ENCODE measurements at regions not wholly inside any gene's neighbourhood (a gene's known extent, or its start where the extent isn't known, plus 50 kb on each side); places are given as distances from the start of the nearest gene placed in this dataset.

GRCh38 chr1:17982197-17982596 is 125.4 kb upstream of the IGSF21 start:
- DNase-seq = no peak

DNA sequence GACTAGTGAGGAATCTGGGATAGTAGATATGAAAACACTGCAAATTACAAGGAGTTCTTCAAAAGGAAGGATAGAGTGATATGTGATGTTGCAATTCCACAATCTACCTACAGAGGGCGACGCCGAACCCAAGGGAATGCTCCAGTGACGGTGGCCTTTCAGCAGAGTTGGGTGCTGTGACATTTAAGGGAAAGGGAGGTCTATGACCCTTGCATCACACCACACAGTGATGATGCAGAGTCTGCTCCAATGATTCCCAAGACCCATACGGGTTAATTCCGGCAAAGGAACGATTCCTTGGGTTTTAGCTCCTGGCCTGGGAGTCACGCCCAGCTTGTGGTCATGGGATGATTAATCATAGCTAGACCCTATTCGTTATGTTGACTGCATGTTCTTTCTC is 123.0 kb upstream of the IGSF21 start:
- DNase-seq = no peak

- DNase-seq = no peak
Measured at GRCh38 chr1:17986156-17986555, 121.4 kb upstream of the IGSF21 start.

DNA sequence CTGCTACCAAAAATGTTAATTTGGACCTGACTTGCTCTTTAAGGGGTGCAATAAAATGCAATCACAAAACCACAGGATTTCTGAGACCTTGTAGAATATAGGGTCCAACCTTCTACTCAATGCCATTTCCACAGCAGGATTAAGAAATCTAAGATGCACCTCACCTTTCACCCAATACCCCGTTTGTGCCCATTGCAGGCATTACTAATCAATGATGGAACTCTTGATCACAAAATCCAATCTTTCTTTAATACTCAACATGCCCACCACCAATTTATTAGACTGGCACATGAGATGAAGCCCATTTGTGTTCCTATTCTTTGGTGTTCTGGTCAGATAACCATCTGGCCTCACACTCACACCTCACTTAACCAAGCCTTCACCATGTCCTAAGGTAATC is 117.2 kb upstream of the IGSF21 start:
- DNase-seq = no peak

DNA sequence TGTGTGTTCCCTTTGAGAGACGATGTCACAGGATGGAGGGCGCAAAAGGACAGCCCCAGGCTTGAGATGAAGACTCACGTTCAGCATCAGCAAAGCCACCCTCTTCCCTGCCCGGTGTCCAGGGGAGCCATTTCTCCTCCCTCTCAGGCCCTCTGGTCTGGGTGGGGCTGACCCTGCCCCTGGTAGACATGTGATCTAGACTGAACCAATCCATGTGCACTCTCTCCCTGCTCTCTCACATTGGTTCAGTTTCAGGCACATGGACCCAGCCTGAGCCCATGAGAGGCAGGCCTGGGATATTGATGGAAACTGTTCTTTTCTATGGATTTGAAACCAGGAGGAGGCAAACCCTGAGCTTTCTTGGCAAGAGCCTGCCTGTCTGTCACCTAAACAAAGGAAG is 115.6 kb upstream of the IGSF21 start:
- DNase-seq = no peak

DNA sequence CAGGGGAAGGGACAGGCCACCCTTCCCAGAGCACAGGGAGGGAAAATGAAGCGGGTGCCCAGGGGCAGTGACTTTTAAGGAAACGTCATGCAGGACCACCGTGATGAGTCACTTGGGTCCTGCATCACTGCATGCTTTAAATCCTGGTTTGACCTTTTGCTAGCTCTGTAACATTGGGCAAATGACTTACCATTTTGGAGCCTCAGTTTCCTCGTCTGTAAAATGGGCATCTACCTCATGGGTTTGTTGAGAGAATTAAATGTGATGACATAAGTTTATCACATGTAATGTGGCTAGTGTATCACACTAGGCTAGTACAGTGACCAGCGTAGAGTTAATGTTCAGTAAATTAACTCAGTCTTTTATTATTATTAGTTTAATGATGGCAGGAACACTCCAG is 114.8 kb upstream of the IGSF21 start:
- no peak for DNase-seq

- no peak for DNase-seq
Measured at GRCh38 chr1:17994046-17994445, 113.6 kb upstream of the IGSF21 start.

GRCh38 chr1:17995480-17995879 is 112.1 kb upstream of the IGSF21 start:
- DNase-seq = no peak

- DNase-seq = no peak
Measured at GRCh38 chr1:17998889-17999288, 108.7 kb upstream of the IGSF21 start.

DNA sequence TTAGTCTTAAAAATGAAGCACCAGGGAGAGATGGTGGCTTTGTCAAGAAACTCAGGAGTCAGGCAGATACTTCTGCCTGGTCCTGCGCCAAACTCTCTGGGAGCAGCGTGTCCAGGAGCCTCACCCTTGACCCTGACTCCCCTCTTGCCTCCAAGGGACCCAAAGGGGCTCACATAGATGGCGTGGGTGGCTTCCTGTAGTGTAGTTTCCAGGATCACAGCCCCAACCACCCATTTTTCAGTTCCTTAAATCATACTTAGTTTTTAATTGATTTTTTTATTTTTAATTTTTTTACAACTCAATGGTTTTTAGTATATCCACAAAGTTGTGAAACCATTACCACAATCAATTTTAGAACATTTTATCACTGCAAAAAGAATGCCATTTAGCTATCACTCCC is 107.7 kb upstream of the IGSF21 start:
- DNase-seq = no peak

DNA sequence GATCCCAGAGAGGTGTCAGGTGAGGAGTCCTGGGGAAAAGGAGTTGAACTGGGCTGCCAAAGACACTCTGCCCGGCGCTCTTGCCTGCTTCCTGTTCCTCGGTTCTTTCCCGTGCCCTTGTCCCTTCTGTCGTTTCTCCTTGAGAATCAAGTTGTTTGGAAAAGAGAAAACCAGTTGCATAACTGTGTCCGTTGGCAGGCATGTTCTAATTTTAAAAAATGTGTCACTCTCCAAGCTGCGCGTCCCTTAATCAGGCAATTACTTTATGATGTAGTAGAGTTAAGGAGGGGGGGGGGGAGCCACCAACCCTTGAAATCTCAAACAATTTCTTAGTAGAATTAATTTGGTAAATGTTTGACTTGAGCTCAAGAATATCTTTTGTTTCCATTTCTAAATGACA is 105.9 kb upstream of the IGSF21 start:
- no peak for DNase-seq

GRCh38 chr1:18004278-18004677 is 103.3 kb upstream of the IGSF21 start:
- no peak for DNase-seq

- DNase-seq = no peak
Measured at GRCh38 chr1:18005238-18005637, 102.4 kb upstream of the IGSF21 start.

DNA sequence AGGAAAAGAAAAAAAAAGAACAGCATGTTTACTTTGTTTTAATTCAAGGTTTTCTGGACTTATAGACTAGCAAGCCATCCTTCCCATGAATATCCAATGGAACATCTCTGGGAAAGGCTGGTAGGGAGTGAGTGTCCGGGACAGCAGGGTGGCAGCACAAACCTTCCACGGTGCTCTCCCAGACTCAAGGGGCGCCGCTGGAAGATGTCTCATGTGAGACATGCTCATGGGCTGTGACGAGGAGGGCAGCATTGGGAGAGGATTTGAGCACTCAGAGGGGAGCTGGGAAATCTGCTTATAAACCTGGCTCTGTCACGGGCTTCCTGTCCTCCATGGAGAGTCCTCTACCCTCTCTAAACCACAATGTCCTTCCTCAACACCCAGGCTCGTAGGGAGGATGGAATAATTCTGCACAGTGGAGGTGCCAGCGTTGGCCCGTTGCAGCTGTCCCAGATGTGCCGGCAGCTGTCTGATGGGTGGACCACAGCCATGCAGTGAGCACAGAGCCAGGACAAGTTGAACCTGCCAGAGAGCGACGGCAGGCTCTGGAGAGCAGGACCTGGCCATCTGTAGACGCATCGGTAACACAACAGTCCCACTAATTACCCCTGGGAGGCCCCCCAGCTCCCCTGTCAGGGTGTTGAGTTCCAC is 100.1 kb upstream of the IGSF21 start:
- DNase-seq = no peak

DNA sequence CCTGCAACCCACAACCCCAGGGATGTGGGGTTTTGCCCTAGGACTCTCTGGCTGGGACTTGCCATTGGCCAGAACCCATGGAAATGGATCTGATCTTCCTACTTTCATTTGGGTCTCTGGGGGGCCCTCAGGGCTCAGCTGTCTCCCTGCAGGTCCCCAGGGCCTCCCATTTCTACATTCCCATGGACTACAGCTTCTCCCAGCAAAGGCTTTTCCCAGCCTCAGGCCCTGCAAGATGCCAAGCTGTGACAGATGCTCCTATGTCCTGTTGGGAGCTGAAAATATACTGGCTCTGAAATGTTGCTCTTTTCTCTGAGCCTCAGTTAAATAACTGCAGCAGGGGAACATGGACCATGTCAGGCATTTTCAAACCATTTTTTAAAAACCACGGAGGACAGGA is 99.5 kb upstream of the IGSF21 start:
- no peak for DNase-seq

DNA sequence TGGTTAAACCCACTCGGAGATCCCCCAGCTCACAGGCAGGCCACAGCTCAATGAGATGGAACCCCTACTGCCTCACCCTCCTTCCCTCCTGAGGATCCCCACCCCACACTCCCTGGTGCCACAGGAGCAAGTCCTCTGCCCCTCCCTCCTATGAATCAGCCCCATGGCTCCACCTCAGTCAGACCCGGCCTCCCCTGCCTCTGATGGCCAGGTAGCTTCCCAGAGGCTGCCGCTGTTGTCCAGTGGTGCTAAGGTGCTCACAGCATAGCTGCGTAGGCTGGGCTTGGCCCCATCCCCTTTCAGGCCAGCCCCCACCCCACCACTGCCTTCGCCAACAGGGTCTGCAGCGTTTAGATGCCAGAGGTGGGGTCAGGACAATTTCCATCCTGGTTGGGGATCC is 98.5 kb upstream of the IGSF21 start:
- DNase-seq = no peak

DNA sequence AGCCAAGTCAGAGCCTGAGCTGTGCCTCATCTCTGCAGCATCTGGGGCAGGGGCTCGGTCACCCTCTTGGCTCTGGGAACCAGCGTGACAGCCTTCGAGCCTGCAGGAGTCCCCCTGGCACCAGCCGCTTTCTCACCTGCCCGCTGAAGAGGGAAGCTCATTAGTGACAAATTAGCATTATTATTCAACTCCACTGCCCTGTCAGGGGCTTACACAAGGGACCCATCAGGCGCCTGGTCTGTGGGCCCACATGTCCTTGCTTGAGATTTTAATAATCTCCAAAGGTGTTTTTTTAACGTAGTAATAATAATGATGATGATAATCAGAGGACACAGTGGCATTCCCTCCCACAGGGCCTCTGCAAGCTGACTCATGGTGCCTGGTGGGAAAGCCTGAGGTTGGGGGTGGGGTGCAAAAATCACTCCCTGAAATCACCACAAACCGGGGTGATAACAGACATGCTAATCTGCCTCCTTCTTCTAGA is 98.1 kb upstream of the IGSF21 start:
- no peak for DNase-seq

DNA sequence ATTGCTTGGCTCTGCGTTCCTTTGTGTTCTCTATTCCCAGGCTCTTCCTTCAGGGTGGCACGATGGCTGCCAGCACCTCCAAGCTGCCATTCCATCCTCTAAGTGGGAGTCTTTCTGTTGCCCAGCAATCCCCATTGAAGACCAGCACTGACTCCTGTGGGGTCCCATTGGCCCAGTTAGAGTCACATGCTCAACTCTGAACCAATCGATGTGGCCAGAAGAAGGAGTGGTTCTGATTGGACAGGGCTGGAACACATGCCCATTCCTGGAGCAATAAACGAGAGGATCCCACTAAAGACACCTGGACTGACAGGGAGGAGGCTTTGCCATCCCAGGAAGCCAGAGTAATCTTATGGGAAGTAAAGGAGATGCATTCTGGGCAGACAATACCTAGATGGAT is 97.2 kb upstream of the IGSF21 start:
- DNase-seq = no peak

DNA sequence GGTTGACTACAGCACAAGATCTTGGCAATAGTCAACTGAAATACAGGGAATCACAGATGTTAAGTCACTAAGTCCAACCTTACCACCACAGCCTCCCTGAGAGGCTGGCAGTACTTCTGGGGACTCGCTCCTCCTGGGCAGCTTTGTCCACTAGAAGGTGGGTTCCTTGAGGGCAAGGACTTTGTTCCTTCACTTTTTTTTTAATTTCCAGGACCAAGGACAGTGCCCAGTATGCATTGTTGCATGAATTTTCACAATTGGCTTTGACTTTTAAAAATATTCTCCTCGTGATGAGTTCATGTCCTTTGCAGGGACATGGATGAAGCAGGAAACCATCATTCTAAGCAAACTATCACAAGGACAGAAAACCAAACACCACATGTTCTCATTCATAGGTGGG is 96.7 kb upstream of the IGSF21 start:
- no peak for DNase-seq

- DNase-seq = no peak
Measured at GRCh38 chr1:18011703-18012102, 95.9 kb upstream of the IGSF21 start.

DNA sequence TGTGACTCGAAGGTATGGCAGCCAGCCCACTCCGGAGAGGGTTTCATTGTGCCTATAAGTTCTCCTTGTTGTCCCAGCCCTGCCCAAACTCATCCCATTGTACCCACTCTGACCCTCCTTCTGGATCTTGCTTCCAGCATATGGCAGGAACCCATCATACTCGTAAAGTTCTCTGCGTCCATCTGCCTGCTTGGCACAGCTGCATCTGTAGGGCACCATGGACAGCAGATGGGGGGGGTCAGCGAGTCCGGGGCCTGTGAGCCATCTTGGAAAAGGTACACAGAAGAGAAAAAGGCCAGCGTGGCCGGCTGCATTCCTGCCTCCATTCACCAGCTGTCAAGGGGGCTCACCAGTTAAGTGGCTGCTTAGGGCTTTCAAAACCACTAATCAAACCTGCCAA is 94.9 kb upstream of the IGSF21 start:
- DNase-seq = no peak

DNA sequence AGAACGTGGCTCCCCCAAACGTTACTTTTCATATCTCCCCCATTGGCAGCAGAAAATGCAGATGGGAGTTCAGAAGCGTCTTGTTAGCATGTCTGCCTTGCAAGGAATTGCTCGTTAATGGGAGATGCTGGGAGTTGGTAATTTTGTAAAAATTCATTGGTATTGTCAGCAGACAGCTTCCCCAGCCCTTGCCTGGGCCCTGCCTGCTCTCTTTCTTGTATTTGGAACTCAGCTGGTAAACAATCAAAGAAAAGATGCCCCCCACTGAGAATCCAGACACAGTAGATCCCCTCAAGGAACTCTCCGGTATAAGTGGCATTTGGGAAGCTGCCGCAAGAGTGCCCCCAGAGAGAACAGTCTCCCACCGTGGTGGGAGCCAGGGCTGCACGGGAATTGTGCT is 94.4 kb upstream of the IGSF21 start:
- no peak for DNase-seq

DNA sequence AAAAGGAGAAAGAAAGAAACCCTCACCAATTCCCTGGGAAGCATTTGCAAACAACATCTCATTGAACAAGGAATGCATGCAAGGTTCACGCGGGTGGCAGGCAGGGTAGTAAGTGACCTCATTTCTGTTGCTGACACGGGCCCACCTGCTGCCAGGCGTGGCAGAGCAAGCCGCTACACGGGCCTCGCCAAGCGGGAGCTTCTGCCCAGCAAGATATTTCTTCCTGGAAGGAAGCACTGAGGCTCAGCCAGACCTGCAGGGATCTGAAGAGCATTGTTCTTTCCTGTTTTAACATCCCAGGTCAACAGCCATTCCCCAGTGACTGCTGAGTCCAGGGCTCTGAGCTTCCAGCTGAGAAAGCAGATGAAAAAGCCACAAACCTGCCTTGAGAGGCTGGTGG is 91.9 kb upstream of the IGSF21 start:
- no peak for DNase-seq

DNA sequence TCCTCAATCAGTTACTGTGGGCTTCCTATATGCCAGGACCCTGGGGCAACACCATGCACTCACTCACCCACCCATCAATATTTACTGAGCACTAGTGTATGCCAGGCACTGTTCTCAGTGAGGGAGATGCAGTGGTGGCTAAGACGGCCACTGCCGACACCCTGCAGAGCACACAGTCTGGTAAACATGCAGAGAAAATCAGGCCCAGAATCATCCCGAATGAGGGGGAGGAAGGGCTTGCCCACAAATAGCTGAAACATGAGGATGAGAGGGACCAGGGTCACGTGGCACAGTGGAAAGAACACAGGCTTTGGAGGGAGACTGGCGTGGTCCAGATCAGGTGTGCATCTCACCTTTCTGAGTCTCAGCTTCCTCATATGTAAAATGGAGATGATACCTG is 89.2 kb upstream of the IGSF21 start:
- DNase-seq = no peak

DNA sequence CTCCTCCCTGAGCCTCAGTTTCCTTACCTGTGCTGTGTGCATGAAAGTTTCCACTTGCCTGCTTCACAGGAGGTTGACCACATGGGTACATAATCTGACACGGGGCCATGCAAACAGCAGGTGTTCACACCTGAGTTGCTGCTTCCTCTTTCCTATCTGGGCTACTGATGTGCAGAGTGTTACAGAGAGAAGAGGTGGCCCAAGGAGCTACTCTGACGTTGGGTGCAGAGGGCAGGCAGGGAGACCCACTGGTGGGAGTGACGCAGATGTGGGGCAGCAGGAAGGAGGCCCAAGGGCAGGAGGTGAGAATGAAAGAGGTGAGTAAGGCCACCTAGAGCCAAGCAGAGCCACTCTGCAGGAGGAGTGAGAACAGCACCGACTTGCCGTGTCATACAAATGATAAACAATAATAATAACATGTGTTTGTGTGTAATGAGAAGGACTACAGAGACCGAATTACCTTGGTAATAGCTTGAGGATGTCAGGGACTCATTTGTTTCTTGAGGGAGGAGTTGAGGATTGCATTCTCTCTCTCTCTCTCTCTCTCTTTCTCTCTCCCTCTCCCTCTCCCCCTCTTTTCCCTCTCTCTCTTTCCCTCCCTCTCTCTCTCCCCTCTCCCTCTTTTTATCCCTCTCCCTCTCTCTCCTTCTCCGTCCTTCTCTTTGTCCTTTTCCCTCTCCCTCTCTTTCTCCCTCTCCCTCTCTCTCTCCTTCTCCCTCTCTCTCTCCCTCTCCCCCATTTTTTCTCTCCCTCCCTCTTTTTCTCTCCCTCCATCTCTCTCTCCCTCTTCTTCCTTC is 87.4 kb upstream of the IGSF21 start:
- no peak for DNase-seq

All from NCI-H1048 (cell line).